ENCODE measurements at regions not wholly inside any gene's neighbourhood (a gene's known extent, or its start where the extent isn't known, plus 50 kb on each side); places are given as distances from the start of the nearest gene placed in this dataset.

DNA sequence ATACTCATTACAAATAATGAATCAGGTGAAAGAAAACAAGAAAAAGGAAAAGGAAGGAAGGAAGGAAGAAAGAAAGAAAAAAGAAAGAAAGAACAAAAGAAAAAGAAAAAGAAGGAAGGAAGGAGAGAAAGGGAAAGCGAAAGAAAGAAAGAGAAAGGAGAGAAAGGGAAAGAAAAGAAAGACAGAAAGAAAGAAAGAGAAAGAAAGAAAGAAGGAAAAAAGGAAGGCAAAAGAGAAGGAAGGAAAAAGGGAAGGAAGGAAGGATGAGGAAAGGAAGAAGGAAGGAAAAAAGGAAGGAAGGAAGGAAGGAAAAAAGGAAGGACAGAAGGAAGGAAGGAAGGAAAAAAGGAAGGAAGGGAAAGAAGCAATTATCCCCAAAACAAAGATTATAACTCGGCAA is 1460.4 kb upstream of the PIK3C3 start:
- no peak for TF ChIP-seq GATA2 (IDR thresholded peaks at IDR 0.05; ENCODE audit: insufficient read depth, insufficient read length, low read depth, low read length)
- TF ChIP-seq, protein P1, sequence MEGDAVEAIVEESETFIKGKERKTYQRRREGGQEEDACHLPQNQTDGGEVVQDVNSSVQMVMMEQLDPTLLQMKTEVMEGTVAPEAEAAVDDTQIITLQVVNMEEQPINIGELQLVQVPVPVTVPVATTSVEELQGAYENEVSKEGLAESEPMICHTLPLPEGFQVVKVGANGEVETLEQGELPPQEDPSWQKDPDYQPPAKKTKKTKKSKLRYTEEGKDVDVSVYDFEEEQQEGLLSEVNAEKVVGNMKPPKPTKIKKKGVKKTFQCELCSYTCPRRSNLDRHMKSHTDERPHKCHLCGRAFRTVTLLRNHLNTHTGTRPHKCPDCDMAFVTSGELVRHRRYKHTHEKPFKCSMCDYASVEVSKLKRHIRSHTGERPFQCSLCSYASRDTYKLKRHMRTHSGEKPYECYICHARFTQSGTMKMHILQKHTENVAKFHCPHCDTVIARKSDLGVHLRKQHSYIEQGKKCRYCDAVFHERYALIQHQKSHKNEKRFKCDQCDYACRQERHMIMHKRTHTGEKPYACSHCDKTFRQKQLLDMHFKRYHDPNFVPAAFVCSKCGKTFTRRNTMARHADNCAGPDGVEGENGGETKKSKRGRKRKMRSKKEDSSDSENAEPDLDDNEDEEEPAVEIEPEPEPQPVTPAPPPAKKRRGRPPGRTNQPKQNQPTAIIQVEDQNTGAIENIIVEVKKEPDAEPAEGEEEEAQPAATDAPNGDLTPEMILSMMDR (IDR thresholded peaks at IDR 0.05; ENCODE audit: extremely low read depth in 1 of 2, insufficient read depth in 1 of 2, low read depth in 1 of 2, low read length in 2 of 2): no peak
- no peak for TF ChIP-seq POLR2AphosphoS5 (IDR thresholded peaks at IDR 0.05; ENCODE audit: insufficient read depth, low read depth, low read length)
- TF ChIP-seq, protein P2, sequence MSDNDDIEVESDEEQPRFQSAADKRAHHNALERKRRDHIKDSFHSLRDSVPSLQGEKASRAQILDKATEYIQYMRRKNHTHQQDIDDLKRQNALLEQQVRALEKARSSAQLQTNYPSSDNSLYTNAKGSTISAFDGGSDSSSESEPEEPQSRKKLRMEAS (IDR thresholded peaks at IDR 0.05; ENCODE audit: insufficient read depth, insufficient read length): no peak
- no peak for TF ChIP-seq POLR2A (IDR thresholded peaks at IDR 0.05; ENCODE audit: low read depth, low read length)
- no peak for TF ChIP-seq EZH2 (IDR thresholded peaks at IDR 0.05; ENCODE audit: borderline replicate concordance, low read depth, low read length, severe bottlenecking)
- no peak for TF ChIP-seq JUN (IDR thresholded peaks at IDR 0.05; ENCODE audit: borderline replicate concordance, insufficient read depth, insufficient read length, low read depth)
- TF ChIP-seq MYC (IDR thresholded peaks at IDR 0.05; ENCODE audit: low read depth, low read length): no peak

All from endothelial cell of umbilical vein (primary cell).